GM12874 (cell line): ENCODE measurements at regions not wholly inside any gene's neighbourhood (a gene's known extent, or its start where the extent isn't known, plus 50 kb on each side); places are given as distances from the start of the nearest gene placed in this dataset.

Experiments used
- CTCF ChIP-seq: IDR thresholded peaks from 2 replicates; pipeline ENCODE4 v1.5.1; 2011; ENCODE audit warnings: low read depth, mild to moderate bottlenecking, control low read depth, low read length, moderate library complexity; ENCODE audit not compliant: insufficient read depth

DNA sequence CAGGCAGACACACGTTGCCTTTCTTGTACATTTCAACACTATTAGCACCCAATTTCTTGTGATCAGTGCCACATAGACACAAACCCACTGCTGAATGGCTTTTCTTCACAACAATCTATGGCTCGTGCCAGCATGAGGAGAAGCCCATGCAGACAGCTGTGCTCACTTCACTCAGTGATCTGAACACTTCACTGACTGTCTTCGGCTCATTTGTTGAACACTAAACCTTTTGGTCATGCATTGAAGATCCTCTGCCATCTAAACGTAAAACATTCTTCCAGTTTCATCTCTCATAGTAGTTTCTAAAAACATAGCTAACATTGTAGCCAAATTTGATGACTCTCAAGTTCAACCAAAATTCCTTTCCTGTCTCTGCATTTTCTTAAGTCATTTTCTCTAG is 331.0 kb upstream of the ZP4 start:
- TF ChIP-seq CTCF = no peak

GRCh38 chr1:238214449-238214848 is 323.7 kb upstream of the ZP4 start:
- no peak for TF ChIP-seq CTCF

GRCh38 chr1:238205045-238205662 is 314.4 kb upstream of the ZP4 start:
- no peak for TF ChIP-seq CTCF

DNA sequence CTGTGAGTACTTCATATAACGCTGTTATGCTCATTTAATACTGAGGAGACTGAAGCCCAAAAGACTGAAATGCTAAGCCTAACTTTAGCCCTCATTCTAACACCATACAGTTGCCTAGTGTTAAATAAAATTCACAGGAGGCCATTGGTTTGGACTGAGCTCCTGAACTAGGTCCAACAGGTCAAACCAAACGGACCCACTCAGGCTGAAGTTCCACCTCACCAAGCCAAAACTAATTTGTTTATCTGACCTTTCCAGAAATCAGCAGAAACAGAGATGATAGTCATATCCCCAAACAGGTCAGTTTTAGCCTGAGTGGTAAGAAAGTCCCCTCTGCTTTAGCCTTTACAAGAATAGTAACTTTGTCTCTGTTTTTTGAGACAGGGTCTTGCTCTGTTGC is 311.3 kb upstream of the ZP4 start:
- no peak for TF ChIP-seq CTCF

- no peak for TF ChIP-seq CTCF
Observed at GRCh38 chr1:238199325-238199724, 308.6 kb upstream of the ZP4 start.

- TF ChIP-seq CTCF = no peak
Observed at GRCh38 chr1:238196516-238196915, 305.8 kb upstream of the ZP4 start.

DNA sequence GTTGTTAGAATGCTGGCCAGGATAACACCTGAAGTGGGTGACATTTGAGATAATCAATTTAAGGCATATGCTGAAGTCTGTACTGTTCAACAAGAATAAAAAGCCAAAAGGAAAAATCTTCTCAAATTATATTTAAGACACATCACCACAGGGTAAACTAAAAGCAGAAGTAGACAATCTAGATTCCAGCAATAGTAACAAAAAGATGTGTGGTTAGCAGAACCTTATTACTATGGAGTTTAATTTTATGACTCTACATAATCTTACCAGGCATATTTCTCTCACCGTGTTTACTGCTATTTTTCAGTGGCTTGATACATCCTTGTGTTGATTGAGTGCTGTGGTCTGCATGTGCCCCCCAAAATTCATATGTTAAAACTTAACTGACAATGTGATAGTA is 300.4 kb upstream of the ZP4 start:
- TF ChIP-seq CTCF = no peak

GRCh38 chr1:238187575-238187949 is 296.8 kb upstream of the ZP4 start:
- TF ChIP-seq CTCF = no peak
